Adrenal gland (tissue), 5 donors: ENCODE measurements at regions not wholly inside any gene's neighbourhood (a gene's known extent, or its start where the extent isn't known, plus 50 kb on each side); places are given as distances from the start of the nearest gene placed in this dataset.

ENCODE experiments used
- POLR2A ChIP-seq, 2 donors: fragments of 450-650 bp; IDR thresholded peaks; one replicate each; pipeline ENCODE4 v1.6.1; 2017; ENCODE audit warnings: antibody characterized with exemption in 2 of 2, mild to moderate bottlenecking in 2 of 2, moderate library complexity in 1 of 2
- TF ChIP-seq, protein P1 (sequence below), 6 experiments: fragments of 450-650 bp in 4 of 6; fragments of 200-600 bp in 2 of 6; sonication (generic) in 1 of 6; IDR thresholded peaks; 1 replicate in 5 of 6; 2 replicates in 1 of 6; pipeline versions ENCODE4 v1.5.1 to v1.8.0; 2016 to 2021; ENCODE audit warnings: antibody characterized with exemption in 6 of 6, mild to moderate bottlenecking in 2 of 6, moderate library complexity in 1 of 6
- donor health status: DM: no; HTN: no; CAD: no.

- TF ChIP-seq, protein P1, sequence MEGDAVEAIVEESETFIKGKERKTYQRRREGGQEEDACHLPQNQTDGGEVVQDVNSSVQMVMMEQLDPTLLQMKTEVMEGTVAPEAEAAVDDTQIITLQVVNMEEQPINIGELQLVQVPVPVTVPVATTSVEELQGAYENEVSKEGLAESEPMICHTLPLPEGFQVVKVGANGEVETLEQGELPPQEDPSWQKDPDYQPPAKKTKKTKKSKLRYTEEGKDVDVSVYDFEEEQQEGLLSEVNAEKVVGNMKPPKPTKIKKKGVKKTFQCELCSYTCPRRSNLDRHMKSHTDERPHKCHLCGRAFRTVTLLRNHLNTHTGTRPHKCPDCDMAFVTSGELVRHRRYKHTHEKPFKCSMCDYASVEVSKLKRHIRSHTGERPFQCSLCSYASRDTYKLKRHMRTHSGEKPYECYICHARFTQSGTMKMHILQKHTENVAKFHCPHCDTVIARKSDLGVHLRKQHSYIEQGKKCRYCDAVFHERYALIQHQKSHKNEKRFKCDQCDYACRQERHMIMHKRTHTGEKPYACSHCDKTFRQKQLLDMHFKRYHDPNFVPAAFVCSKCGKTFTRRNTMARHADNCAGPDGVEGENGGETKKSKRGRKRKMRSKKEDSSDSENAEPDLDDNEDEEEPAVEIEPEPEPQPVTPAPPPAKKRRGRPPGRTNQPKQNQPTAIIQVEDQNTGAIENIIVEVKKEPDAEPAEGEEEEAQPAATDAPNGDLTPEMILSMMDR (IDR thresholded peaks at IDR 0.05): no peak
- TF ChIP-seq POLR2A (IDR thresholded peaks at IDR 0.05): no peak
Observed at GRCh38 chr2:224145751-224146355, 106.8 kb upstream of the SERPINE2 start.
